ENCODE measurements at regions not wholly inside any gene's neighbourhood (a gene's known extent, or its start where the extent isn't known, plus 50 kb on each side); places are given as distances from the start of the nearest gene placed in this dataset.

DNA sequence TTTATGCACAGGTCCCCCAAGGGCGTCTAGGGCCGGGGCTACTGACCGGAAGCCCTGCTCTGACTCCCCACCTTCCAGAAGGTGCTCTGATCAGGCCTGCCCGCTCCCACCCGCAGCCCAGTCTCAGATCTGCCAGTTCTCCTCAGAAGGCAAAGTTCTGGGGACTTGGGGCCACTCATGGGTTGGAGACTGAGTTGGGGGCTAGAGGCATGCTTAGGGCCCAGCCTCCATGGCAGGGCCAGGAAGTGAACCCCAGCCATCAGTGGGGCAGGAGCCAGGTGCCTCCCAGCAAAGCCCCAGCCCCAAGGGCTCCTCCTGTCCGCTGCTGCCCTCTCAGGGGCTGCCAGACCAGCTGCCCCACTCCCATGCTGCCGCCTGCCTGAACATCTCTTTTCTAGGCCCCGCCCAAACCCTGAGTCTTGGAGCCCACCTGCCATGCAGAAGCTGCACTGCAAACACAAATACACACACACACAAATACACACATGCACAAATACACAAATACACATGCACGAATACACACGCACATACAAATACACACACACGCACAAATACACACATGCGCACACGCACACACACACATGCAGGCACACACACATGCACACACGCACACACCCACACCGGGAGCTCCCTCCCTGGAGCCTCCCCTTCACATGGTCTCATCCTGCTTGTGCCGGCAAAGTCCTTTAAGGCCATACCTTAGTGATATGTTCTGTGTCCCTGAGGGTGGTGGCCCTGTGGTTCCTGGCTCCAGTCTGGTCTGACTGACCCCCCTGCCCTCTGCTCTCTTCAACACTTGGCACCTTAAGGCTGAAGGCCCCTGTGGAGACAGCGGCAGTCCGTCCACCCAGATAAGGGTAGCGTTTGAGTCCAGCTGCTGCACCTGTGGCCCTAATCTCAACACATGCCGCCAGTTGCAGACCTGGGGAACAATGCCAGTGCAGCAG lies 59.2 kb upstream of the KLF13 start:
- TF ChIP-seq, protein P1, sequence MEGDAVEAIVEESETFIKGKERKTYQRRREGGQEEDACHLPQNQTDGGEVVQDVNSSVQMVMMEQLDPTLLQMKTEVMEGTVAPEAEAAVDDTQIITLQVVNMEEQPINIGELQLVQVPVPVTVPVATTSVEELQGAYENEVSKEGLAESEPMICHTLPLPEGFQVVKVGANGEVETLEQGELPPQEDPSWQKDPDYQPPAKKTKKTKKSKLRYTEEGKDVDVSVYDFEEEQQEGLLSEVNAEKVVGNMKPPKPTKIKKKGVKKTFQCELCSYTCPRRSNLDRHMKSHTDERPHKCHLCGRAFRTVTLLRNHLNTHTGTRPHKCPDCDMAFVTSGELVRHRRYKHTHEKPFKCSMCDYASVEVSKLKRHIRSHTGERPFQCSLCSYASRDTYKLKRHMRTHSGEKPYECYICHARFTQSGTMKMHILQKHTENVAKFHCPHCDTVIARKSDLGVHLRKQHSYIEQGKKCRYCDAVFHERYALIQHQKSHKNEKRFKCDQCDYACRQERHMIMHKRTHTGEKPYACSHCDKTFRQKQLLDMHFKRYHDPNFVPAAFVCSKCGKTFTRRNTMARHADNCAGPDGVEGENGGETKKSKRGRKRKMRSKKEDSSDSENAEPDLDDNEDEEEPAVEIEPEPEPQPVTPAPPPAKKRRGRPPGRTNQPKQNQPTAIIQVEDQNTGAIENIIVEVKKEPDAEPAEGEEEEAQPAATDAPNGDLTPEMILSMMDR (IDR thresholded peaks at IDR 0.05; ENCODE audit: extremely low read depth in 1 of 2, insufficient read depth in 1 of 2, low read depth in 1 of 2, low read length in 2 of 2) = no peak
- TF ChIP-seq POLR2A (IDR thresholded peaks at IDR 0.05; ENCODE audit: low read depth, low read length) = no peak
- no peak for TF ChIP-seq FOS (IDR thresholded peaks at IDR 0.05; ENCODE audit: borderline replicate concordance, insufficient read depth, low read length)
